ENCODE measurements at regions not wholly inside any gene's neighbourhood (a gene's known extent, or its start where the extent isn't known, plus 50 kb on each side); places are given as distances from the start of the nearest gene placed in this dataset.

DNA sequence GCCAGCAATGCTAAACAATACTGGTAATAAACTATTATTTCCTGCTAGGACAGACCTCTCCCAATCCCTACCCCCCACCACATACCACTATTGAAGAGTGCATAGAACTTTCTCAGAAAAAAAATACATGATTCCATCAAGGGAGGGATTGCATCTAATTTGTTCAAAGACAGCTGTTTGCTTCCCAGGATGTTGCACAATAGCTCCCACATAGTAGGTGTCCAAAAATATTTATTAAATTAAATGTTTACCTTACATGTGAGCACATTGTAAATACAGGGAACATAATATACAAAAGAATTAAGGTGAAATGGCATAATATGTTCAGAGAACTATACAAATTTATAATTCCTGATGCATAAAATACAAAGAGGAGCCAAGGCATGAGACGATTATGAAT lies 1111.8 kb upstream of the LCORL start:
- Histone ChIP-seq H3K9me3 (ENCODE audit: control insufficient read depth in 2 of 2, low read length in 2 of 2) (no peaks in the 10 kb centered on the region), H3K4me1 (ENCODE audit: control insufficient read depth in 2 of 2, insufficient read depth in 2 of 2, low read length in 2 of 2) (no peaks in the 10 kb centered on the region), H3K9ac (ENCODE audit: low read depth in 1 of 2, low read length in 2 of 2) (no peak overlapping the region), H3K4me3 (ENCODE audit: low read length in 2 of 2) (no peak overlapping the region), H3K27me3 (ENCODE audit: control insufficient read depth in 2 of 2, insufficient read depth in 2 of 2, low read length in 2 of 2) (no peaks in the 10 kb centered on the region), H3K27ac (ENCODE audit: low read depth in 2 of 2, low read length in 2 of 2) (no peak overlapping the region), H3K36me3 (ENCODE audit: control insufficient read depth in 2 of 2, insufficient read depth in 2 of 2, low read length in 2 of 2) (no peaks in the 10 kb centered on the region)

DNA sequence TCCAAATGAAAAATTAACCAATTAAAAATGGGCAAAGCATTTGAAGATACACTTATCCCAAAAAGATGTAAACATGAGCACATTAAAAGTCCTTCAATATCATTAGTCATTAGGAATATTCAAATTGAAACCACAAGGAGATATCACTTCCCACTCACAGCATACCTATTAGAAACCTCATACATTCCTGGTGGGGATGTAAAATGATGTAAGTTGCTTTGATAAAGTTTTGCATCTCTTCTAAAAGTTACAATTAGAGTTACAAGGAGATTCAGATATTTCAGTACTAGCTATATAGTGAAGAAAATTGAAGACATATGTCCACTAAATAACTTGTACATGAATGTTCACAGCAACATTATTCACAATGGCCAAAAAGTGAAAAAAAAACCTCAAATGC lies 1109.3 kb upstream of the LCORL start:
- Histone ChIP-seq H3K36me3 (ENCODE audit: control insufficient read depth in 2 of 2, insufficient read depth in 2 of 2, low read length in 2 of 2) (no peaks in the 10 kb centered on the region), H3K27me3 (ENCODE audit: control insufficient read depth in 2 of 2, insufficient read depth in 2 of 2, low read length in 2 of 2) (no peaks in the 10 kb centered on the region), H3K4me1 (ENCODE audit: control insufficient read depth in 2 of 2, insufficient read depth in 2 of 2, low read length in 2 of 2) (no peaks in the 10 kb centered on the region), H3K4me3 (ENCODE audit: low read length in 2 of 2) (no peak overlapping the region), H3K9ac (ENCODE audit: low read depth in 1 of 2, low read length in 2 of 2) (no peak overlapping the region), H3K27ac (ENCODE audit: low read depth in 2 of 2, low read length in 2 of 2) (no peak overlapping the region), H3K9me3 (ENCODE audit: control insufficient read depth in 2 of 2, low read length in 2 of 2) (no peaks in the 10 kb centered on the region)

DNA sequence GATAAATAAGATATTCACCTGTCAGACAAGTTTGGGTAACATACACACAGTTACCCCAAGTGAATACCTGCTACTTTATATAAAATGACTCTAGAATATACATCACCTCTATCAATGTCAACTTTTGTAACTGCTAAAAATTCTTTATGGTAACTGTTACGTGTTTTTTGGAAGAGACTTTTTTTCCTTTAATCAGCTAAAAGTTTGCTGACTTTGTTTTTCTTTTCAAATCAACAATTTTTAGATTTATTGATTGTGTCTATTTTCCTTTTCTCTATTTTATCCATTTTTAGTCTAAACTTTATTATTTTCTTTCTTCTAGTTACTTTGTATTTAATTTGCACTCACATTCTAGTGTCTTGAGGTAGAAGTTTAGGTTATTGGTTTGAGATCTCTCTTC lies 1106.6 kb upstream of the LCORL start:
- no peak overlapping the region for H3K9ac ChIP-seq (ENCODE audit: low read depth in 1 of 2, low read length in 2 of 2)
- H3K9me3 ChIP-seq (ENCODE audit: control insufficient read depth in 2 of 2, low read length in 2 of 2): no peaks in the 10 kb centered on the region
- H3K36me3 ChIP-seq (ENCODE audit: control insufficient read depth in 2 of 2, insufficient read depth in 2 of 2, low read length in 2 of 2): no peaks in the 10 kb centered on the region
- no peak overlapping the region for H3K4me3 ChIP-seq (ENCODE audit: low read length in 2 of 2)
- no peaks in the 10 kb centered on the region for H3K4me1 ChIP-seq (ENCODE audit: control insufficient read depth in 2 of 2, insufficient read depth in 2 of 2, low read length in 2 of 2)
- no peak overlapping the region for H3K27ac ChIP-seq (ENCODE audit: low read depth in 2 of 2, low read length in 2 of 2)
- no peaks in the 10 kb centered on the region for H3K27me3 ChIP-seq (ENCODE audit: control insufficient read depth in 2 of 2, insufficient read depth in 2 of 2, low read length in 2 of 2)

DNA sequence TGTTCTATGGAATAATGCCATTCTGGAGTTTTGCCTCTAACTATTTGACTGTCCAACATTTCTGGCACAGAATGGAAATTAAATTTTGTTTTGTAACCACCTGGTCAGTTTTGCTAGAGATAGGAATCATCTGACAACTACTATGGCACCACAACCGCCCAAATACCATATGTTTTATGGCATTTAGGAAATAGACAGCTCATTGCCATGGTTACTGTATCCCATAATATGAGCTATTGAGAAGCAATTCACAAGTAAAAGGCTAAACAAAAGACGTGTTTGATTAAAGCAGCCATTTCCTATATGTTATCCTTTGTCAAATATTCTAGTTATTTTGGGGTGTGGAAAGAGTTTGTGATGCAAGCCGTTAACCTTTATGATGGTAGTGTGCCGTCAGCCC lies 1105.3 kb upstream of the LCORL start:
- no peak overlapping the region for H3K27ac ChIP-seq (ENCODE audit: low read depth in 2 of 2, low read length in 2 of 2)
- H3K9me3 ChIP-seq (ENCODE audit: control insufficient read depth in 2 of 2, low read length in 2 of 2): no peaks in the 10 kb centered on the region
- H3K9ac ChIP-seq (ENCODE audit: low read depth in 1 of 2, low read length in 2 of 2): no peak overlapping the region
- H3K4me1 ChIP-seq (ENCODE audit: control insufficient read depth in 2 of 2, insufficient read depth in 2 of 2, low read length in 2 of 2): no peaks in the 10 kb centered on the region
- no peaks in the 10 kb centered on the region for H3K27me3 ChIP-seq (ENCODE audit: control insufficient read depth in 2 of 2, insufficient read depth in 2 of 2, low read length in 2 of 2)
- no peaks in the 10 kb centered on the region for H3K36me3 ChIP-seq (ENCODE audit: control insufficient read depth in 2 of 2, insufficient read depth in 2 of 2, low read length in 2 of 2)
- H3K4me3 ChIP-seq (ENCODE audit: low read length in 2 of 2): no peak overlapping the region

DNA sequence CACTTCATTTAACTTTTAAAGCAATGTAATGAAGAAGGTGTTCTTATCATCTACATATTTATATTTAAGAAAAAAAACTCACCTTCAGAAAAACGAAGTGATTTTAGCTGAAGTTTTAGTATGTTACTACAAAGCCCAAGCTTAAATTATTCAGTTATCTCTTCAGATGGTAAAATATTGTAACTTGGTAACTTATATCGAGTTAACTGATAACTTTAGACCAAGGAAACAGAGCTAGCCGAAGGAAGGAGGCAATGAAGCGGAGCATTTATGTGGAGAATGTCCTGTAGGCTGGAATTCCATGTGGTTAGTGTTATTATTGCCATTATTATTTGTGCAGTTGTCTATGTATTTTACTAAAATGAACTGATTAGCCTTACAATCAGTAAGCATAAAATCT lies 1102.1 kb upstream of the LCORL start:
- Histone ChIP-seq H3K27ac (ENCODE audit: low read depth in 2 of 2, low read length in 2 of 2) (no peak overlapping the region), H3K9ac (ENCODE audit: low read depth in 1 of 2, low read length in 2 of 2) (no peak overlapping the region), H3K27me3 (ENCODE audit: control insufficient read depth in 2 of 2, insufficient read depth in 2 of 2, low read length in 2 of 2) (no peaks in the 10 kb centered on the region), H3K4me3 (ENCODE audit: low read length in 2 of 2) (no peak overlapping the region), H3K4me1 (ENCODE audit: control insufficient read depth in 2 of 2, insufficient read depth in 2 of 2, low read length in 2 of 2) (no peaks in the 10 kb centered on the region), H3K36me3 (ENCODE audit: control insufficient read depth in 2 of 2, insufficient read depth in 2 of 2, low read length in 2 of 2) (no peaks in the 10 kb centered on the region), H3K9me3 (ENCODE audit: control insufficient read depth in 2 of 2, low read length in 2 of 2) (no peaks in the 10 kb centered on the region)

DNA sequence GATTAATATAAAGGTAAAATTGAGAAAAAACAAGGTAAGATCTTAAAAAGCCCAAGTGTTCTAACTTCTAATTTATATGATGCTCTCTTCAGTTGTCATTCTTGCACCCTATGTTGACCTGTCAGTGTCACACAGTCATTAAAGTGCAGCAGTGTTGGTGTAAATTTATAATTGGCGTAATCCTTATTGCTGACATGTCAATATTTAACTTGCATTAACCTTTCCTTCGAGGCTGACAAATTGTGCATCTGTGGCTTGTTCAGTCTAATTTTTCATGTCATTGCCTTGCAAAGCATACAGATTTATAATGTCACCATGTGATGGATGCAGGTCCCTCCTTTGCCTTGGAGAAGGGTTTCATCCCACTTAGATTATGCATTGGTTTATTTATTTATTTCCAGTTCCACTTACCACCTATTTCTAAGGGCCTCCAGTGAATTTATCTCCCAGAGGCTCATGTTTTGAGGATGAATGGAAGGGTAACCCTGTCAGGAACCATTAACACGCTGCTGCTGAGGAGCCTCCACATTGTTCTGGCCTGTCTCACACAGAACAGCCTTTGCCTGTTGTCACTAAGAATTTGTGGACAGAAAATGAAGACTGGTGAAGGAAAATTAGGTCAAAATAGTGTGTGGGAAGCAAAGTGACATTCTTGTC lies 1098.5 kb upstream of the LCORL start:
- Histone ChIP-seq H3K9me3 (ENCODE audit: control insufficient read depth in 2 of 2, low read length in 2 of 2) (no peaks in the 10 kb centered on the region), H3K9ac (ENCODE audit: low read depth in 1 of 2, low read length in 2 of 2) (no peak overlapping the region), H3K4me3 (ENCODE audit: low read length in 2 of 2) (no peak overlapping the region), H3K36me3 (ENCODE audit: control insufficient read depth in 2 of 2, insufficient read depth in 2 of 2, low read length in 2 of 2) (no peaks in the 10 kb centered on the region), H3K4me1 (ENCODE audit: control insufficient read depth in 2 of 2, insufficient read depth in 2 of 2, low read length in 2 of 2) (no peaks in the 10 kb centered on the region), H3K27me3 (ENCODE audit: control insufficient read depth in 2 of 2, insufficient read depth in 2 of 2, low read length in 2 of 2) (no peaks in the 10 kb centered on the region), H3K27ac (ENCODE audit: low read depth in 2 of 2, low read length in 2 of 2) (no peak overlapping the region)

DNA sequence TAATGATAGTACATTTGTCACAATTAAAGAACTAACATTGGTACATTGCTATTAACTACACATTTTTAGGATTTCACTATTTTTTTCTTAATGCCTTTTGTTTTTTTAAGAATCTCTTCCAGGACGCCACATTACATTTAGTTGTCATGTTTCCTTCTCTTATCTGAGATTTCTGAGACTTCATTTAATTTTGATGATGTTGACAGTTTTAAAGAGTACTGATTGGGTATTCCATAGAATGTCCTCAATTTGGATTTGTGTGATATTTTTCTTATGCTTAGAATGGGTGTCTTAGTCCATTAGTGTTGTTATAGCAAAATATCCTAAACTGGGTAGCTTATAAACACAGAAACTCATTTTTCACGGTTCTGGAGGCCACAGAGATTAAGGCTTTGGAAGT lies 1095.5 kb upstream of the LCORL start:
- H3K27me3 ChIP-seq (ENCODE audit: control insufficient read depth in 2 of 2, insufficient read depth in 2 of 2, low read length in 2 of 2): no peaks in the 10 kb centered on the region
- no peaks in the 10 kb centered on the region for H3K36me3 ChIP-seq (ENCODE audit: control insufficient read depth in 2 of 2, insufficient read depth in 2 of 2, low read length in 2 of 2)
- no peak overlapping the region for H3K4me3 ChIP-seq (ENCODE audit: low read length in 2 of 2)
- H3K4me1 ChIP-seq (ENCODE audit: control insufficient read depth in 2 of 2, insufficient read depth in 2 of 2, low read length in 2 of 2): no peaks in the 10 kb centered on the region
- H3K9me3 ChIP-seq (ENCODE audit: control insufficient read depth in 2 of 2, low read length in 2 of 2): no peaks in the 10 kb centered on the region
- H3K27ac ChIP-seq (ENCODE audit: low read depth in 2 of 2, low read length in 2 of 2): no peak overlapping the region
- H3K9ac ChIP-seq (ENCODE audit: low read depth in 1 of 2, low read length in 2 of 2): no peak overlapping the region

DNA sequence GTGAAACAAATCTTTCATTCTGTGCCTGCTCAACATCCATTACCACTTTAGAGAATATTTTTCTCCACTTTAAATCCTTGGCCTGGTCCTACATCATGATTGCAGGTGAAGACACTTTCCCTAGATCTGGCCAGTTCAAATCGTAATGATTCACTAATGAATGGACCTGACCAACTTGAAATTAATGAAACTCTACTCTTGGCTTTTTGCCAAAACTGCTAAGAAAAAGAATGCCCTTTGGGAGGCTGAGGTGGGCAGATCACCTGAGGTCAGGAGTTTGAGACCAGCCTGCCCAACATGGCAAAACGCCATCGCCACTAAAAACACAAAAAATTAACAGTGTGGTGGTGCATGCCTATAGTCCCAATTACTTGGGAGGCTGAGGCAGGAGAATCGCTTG lies 1082.6 kb upstream of the LCORL start:
- Histone ChIP-seq H3K27me3 (ENCODE audit: control insufficient read depth in 2 of 2, insufficient read depth in 2 of 2, low read length in 2 of 2) (no peaks in the 10 kb centered on the region), H3K4me1 (ENCODE audit: control insufficient read depth in 2 of 2, insufficient read depth in 2 of 2, low read length in 2 of 2) (no peaks in the 10 kb centered on the region), H3K4me3 (ENCODE audit: low read length in 2 of 2) (no peak overlapping the region), H3K27ac (ENCODE audit: low read depth in 2 of 2, low read length in 2 of 2) (no peak overlapping the region), H3K36me3 (ENCODE audit: control insufficient read depth in 2 of 2, insufficient read depth in 2 of 2, low read length in 2 of 2) (no peaks in the 10 kb centered on the region), H3K9me3 (ENCODE audit: control insufficient read depth in 2 of 2, low read length in 2 of 2) (no peaks in the 10 kb centered on the region), H3K9ac (ENCODE audit: low read depth in 1 of 2, low read length in 2 of 2) (no peak overlapping the region)

DNA sequence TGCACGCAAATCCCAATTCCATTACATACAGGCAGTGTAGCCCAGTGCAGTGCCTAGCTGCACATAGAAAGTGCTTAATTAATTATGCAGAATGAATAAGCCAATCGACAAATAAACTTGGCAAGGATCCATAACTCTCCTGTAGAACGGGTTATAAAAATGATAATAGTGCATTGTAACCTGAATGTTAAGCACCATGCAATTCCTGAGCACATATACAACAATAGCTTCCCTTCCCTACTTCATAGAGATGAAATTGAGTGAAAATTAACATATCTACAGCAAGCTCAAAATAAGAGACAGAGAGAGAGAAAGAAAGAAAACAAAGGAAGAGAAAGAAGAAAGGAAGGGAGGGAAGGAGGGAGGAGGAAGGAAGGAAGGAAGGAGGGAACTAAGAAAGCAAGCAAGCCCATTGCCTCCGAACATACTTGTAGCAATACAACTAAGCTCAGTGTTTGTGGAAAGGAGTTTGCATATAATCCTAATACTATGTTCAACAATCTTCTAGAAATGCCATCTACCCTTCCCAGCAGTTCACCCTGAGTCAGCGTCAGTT lies 1074.0 kb upstream of the LCORL start:
- Histone ChIP-seq H3K27me3 (ENCODE audit: control insufficient read depth in 2 of 2, insufficient read depth in 2 of 2, low read length in 2 of 2) (no peaks in the 10 kb centered on the region), H3K27ac (ENCODE audit: low read depth in 2 of 2, low read length in 2 of 2) (no peak overlapping the region), H3K9me3 (ENCODE audit: control insufficient read depth in 2 of 2, low read length in 2 of 2) (no peaks in the 10 kb centered on the region), H3K4me3 (ENCODE audit: low read length in 2 of 2) (no peak overlapping the region), H3K36me3 (ENCODE audit: control insufficient read depth in 2 of 2, insufficient read depth in 2 of 2, low read length in 2 of 2) (no peaks in the 10 kb centered on the region), H3K4me1 (ENCODE audit: control insufficient read depth in 2 of 2, insufficient read depth in 2 of 2, low read length in 2 of 2) (no peaks in the 10 kb centered on the region), H3K9ac (ENCODE audit: low read depth in 1 of 2, low read length in 2 of 2) (no peak overlapping the region)

DNA sequence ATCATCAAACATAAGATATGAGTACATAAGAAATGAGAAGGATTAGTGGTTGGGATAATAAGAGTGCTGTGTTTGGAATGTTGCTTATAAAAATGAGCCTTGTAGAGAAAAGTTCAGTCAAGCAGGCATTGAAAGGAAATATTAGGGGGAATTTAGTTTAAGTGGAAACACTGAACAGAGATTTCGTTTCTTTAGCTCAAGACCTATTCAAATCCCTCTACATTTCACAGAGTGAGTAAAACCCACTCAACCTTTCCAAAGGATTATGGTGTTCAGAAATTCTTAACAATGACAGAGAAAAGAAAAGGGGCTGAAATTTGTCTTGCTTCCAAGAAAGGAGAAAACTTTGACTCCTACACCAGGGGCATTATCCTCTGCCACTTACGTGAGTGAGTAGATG lies 1072.4 kb upstream of the LCORL start:
- Histone ChIP-seq H3K27me3 (ENCODE audit: control insufficient read depth in 2 of 2, insufficient read depth in 2 of 2, low read length in 2 of 2) (no peaks in the 10 kb centered on the region), H3K4me3 (ENCODE audit: low read length in 2 of 2) (no peak overlapping the region), H3K36me3 (ENCODE audit: control insufficient read depth in 2 of 2, insufficient read depth in 2 of 2, low read length in 2 of 2) (no peaks in the 10 kb centered on the region), H3K9me3 (ENCODE audit: control insufficient read depth in 2 of 2, low read length in 2 of 2) (no peaks in the 10 kb centered on the region), H3K27ac (ENCODE audit: low read depth in 2 of 2, low read length in 2 of 2) (no peak overlapping the region), H3K9ac (ENCODE audit: low read depth in 1 of 2, low read length in 2 of 2) (no peak overlapping the region), H3K4me1 (ENCODE audit: control insufficient read depth in 2 of 2, insufficient read depth in 2 of 2, low read length in 2 of 2) (no peaks in the 10 kb centered on the region)

DNA sequence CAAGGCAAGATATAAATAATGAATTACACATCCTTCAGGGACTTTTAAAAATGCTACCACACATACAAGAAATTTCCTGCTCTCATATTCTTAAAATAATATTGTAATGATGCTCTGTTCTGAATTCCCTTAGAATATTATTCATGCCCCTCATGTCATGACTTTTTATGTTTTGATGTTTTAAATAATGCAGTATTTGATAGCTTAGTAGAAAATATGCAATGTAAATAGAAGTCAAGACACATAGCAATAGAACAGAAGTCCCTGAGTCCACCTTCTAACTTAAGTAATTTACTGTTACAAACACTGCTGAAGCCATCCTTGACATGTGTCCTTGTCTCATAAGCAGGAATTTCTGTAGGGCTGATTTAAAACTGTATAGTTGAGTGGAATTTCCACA lies 1071.2 kb upstream of the LCORL start:
- H3K9ac ChIP-seq (ENCODE audit: low read depth in 1 of 2, low read length in 2 of 2): no peak overlapping the region
- H3K27ac ChIP-seq (ENCODE audit: low read depth in 2 of 2, low read length in 2 of 2): no peak overlapping the region
- H3K4me1 ChIP-seq (ENCODE audit: control insufficient read depth in 2 of 2, insufficient read depth in 2 of 2, low read length in 2 of 2): no peaks in the 10 kb centered on the region
- H3K27me3 ChIP-seq (ENCODE audit: control insufficient read depth in 2 of 2, insufficient read depth in 2 of 2, low read length in 2 of 2): no peaks in the 10 kb centered on the region
- no peaks in the 10 kb centered on the region for H3K9me3 ChIP-seq (ENCODE audit: control insufficient read depth in 2 of 2, low read length in 2 of 2)
- H3K36me3 ChIP-seq (ENCODE audit: control insufficient read depth in 2 of 2, insufficient read depth in 2 of 2, low read length in 2 of 2): no peaks in the 10 kb centered on the region
- H3K4me3 ChIP-seq (ENCODE audit: low read length in 2 of 2): no peak overlapping the region

All from mucosa of rectum (tissue), 2 donors.